Motor neuron (in vitro differentiated cells): ENCODE measurements at regions not wholly inside any gene's neighbourhood (a gene's known extent, or its start where the extent isn't known, plus 50 kb on each side); places are given as distances from the start of the nearest gene placed in this dataset.

Source experiments
- ATAC-seq, 8 experiments: fragments of 200-7000 bp; cut with Tn5 transposase; replicated peaks in 6 of 8; 2 replicates each; pipeline ENCODE4 v1.8.0; 2021; ENCODE audit warnings: mild to moderate bottlenecking in 8 of 8, moderate library complexity in 8 of 8
- H3K27ac ChIP-seq, 2 donors: fragments of 250-450 bp; sonication (Bioruptor Pico); 2 replicates each; pipeline ENCODE4 v1.9.0; 2021; ENCODE audit warnings: antibody characterized with exemption in 2 of 2, mild to moderate bottlenecking in 2 of 2, moderate library complexity in 1 of 2
- H3K4me1 ChIP-seq, 2 donors: fragments of 250-450 bp; sonication (Bioruptor Pico); replicated peaks in 1 of 2; 2 replicates each; pipeline ENCODE4 v1.6.1; 2021; ENCODE audit warnings: antibody characterized with exemption in 2 of 2, mild to moderate bottlenecking in 2 of 2, moderate library complexity in 1 of 2
- H3K4me3 ChIP-seq, 5 donors: fragments of 250-450 bp; sonication (Bioruptor Pico); 2 replicates each; pipeline ENCODE4 v1.9.0; 2021; ENCODE audit warnings: antibody characterized with exemption in 5 of 5, mild to moderate bottlenecking in 5 of 5, moderate library complexity in 4 of 5
- WGBS, 10 experiments: fragments of 450-650 bp; shearing (Covaris generic); methylation state at CpG; one replicate each; pipeline ENCODE4 v1.0.0; 2022; 5-methylcytosine and 5-hydroxymethylcytosine counted together
- in situ Hi-C, 9 experiments: fragments of 400-800 bp; cut with MboI; loops; one replicate each; pipeline ENCODE4 v1.15.0; 2021; ENCODE audit warnings: low sequenced_read_pairs in 9 of 9, low pct_unique_long_range_greater_than_20kb in 2 of 9; ENCODE audit not compliant: unreplicated experiment in 9 of 9

DNA sequence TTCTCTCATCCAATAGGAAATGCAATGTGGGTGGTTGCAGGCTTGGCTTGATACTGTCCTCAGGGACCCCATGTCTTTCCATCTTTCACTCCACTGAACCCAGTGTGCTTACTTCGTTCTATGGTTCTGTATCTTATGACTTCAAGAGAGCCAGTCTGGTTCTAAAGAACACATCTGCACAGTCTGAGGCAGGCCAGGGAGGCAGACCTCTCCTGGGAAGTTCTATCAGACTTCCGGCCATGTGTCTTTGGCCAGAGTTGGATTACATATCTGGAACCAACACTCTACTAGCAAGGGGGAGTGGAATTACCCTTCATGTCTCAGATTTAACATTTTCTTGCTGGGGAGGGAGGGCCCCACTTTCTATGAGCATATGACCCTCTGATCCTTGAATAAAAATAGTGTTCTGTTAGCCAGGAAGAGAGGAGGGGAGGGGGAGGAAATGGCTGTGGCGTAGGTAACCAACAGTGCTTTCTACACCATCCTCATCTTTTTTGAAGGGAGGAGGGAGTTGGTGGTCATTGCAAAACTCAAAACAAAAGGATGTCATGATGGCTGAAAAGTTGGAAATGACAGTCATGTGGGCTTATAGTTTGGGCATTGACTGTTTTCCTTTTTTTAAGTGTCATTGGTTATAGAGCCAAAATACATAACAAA is 370.2 kb downstream of the GATA3 start:
- ATAC-seq: no peak
- in situ Hi-C loops: no loop called here

DNA sequence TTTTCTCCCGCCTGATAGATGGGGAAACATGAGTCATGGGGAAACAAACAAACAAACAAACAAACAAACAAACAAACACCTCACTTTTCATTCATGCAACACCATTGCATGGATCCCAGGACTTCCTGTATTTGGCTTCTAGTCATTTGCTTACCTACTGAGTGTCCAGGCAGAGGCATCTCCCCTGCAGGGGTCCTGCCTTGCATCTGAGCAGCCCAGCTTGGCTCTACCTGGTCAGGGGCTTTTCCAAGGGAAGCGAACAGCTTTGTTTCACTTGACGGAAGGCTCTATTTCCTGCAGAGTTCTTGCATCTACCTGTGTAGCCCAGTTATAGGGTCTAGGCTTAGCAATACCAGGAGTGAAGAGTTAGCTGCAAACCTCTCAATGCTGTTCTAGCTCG is 374.2 kb downstream of the GATA3 start:
- in situ Hi-C loops: no loop called here
- H3K4me3 ChIP-seq: no peak overlapping the region
- H3K4me1 ChIP-seq: no peaks in the 10 kb centered on the region
- no peak for ATAC-seq
- H3K27ac ChIP-seq: no peak overlapping the region
- 6 to 100% (median 59%) methylated on average over 1 to 4 of the region's 4 CpGs; no CpG with 5 or more reads in 2 of the 10 experiments for WGBS, 10 experiments

More for the DNA sequence above, 370.2 kb downstream of the GATA3 start:
- H3K4me3 ChIP-seq: no peak overlapping the region
- H3K4me1 ChIP-seq: no peaks in the 10 kb centered on the region
- WGBS, 10 experiments: 6 to 100% (median 80%) methylated on average over 1 to 3 of the region's 3 CpGs; no CpG with 5 or more reads in 3 of the 10 experiments
- H3K27ac ChIP-seq: no peak overlapping the region

GRCh38 chr10:8430321-8430720 is 375.8 kb downstream of the GATA3 start:
- 0 to 79% (median 50%) methylated on average over 1 to 3 of the region's 3 CpGs; no CpG with 5 or more reads in 5 of the 10 experiments for WGBS, 10 experiments
- Histone ChIP-seq H3K4me3 (no peak overlapping the region), H3K27ac (no peak overlapping the region), H3K4me1 (no peaks in the 10 kb centered on the region)
- in situ Hi-C loops: no loop called here
- ATAC-seq: no peak

- in situ Hi-C loops: no loop called here
- no peak overlapping the region for H3K4me3 ChIP-seq
- WGBS, 10 experiments: 0 to 88% (median 43%) methylated on average over 1 of the region's 1 CpG; no CpG with 5 or more reads in 6 of the 10 experiments
- no peak overlapping the region for H3K27ac ChIP-seq
- no peaks in the 10 kb centered on the region for H3K4me1 ChIP-seq
- ATAC-seq: no peak
Measured at GRCh38 chr10:8431511-8431910, 377.0 kb downstream of the GATA3 start.

- 0 to 96% (median 79%) methylated on average over 1 to 10 of the region's 10 CpGs; no CpG with 5 or more reads in 1 of the 10 experiments for WGBS, 10 experiments
- no peak overlapping the region for H3K27ac ChIP-seq
- in situ Hi-C loops: no loop called here
- no peaks in the 10 kb centered on the region for H3K4me1 ChIP-seq
- no peak for ATAC-seq
- no peak overlapping the region for H3K4me3 ChIP-seq
Measured at GRCh38 chr10:8435186-8436055, 380.9 kb downstream of the GATA3 start.

DNA sequence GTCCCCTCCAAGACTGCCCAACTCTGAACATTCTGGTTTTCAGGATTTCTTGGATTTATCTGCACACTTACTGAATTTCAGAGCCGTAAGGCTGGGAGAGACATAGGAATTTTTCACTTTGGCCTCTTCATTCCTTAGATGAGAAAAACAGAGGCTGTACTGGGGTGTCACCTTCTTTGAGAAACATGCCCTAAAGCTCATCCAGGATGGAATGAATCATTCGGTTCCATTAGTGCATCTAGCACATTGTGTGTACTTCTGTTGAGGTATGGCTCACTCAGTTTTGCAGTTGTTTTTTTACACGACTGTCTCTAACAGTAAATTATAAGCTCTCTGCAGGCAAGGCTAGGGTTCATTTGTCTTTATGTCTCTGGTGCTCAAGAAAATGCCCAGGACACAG is 383.4 kb downstream of the GATA3 start:
- in situ Hi-C loops: no loop called here
- WGBS, 10 experiments: 0 to 100% (median 90%) methylated on average over 1 to 3 of the region's 3 CpGs; no CpG with 5 or more reads in 3 of the 10 experiments

DNA sequence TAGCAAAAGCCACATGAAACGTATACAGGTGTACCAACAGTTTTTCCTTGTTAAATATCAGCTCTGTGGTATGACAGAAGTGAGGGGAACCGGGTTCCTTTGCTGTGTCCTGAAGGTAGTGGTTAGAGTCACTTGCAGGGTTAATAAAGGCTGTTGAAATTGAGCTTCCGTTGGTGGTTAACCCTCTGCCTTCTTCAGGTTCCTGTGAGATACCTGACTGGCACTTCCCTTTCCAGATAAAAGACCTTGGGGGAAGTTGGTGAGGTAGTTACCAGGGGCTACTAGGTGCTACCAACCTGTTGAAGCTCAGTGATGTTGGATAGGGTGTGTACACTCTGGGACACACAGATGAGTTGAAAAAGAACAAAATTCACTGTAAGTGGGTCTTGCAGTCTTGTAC is 384.1 kb downstream of the GATA3 start:
- H3K27ac ChIP-seq: no peak overlapping the region
- H3K4me3 ChIP-seq: no peak overlapping the region
- no peak for ATAC-seq
- no peaks in the 10 kb centered on the region for H3K4me1 ChIP-seq
- WGBS, 10 experiments: 0 to 83% (median 35%) methylated on average over 1 to 3 of the region's 3 CpGs
- in situ Hi-C loops: no loop called here

More for the DNA sequence above, 383.4 kb downstream of the GATA3 start:
- Histone ChIP-seq H3K27ac (no peak overlapping the region), H3K4me1 (no peaks in the 10 kb centered on the region), H3K4me3 (no peak overlapping the region)
- ATAC-seq: no peak

DNA sequence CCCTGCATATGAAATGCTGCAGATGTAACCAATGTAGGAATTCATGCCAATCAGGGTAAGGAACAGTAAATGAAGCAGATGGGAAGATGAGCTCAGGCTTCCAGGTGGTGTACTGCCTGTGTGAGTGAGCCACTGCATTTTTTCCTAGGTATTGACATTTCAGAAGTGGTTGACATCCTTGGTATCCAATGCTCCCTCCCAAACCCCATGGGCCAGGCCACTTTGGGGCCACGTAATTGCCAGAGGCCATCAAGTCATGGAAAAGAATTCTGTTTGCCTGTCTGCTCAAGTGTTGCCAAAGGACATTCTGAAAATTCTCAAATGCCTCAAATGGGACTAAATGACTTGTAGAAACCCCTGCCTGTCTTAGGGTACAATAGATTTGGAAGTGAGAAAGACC is 384.6 kb downstream of the GATA3 start:
- 0 to 80% (median 33%) methylated on average over 1 of the region's 1 CpG; no CpG with 5 or more reads in 4 of the 10 experiments for WGBS, 10 experiments
- in situ Hi-C loops: no loop called here
- ATAC-seq: no peak

DNA sequence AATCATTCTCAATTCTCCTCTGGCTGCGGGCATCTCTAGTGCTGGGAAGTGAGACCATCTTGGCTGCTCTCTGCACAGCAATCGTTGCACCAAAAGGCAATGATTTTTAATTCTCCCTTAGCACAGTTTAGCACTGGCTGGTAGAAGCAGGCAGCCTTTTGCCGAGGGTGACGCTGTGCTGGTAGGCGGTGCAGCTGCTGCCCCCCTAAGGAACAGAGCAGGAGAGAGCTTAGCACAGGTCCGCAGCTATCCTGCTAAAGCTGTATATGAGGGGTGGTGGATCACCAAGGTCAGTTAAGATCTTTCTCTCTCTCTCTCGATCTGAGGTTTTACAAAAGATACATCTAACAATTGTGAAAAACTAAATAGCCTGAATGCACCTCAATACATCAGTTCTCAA is 390.1 kb downstream of the GATA3 start:
- Histone ChIP-seq H3K4me1 (peaks cover 0 to 4% of the 10 kb centered on the region in 2 donors), H3K4me3 (no peak overlapping the region), H3K27ac (no peak overlapping the region)
- peak in 5 of 8 experiments; percentile 89 to 97 (median 95) for ATAC-seq
- in situ Hi-C loops: no loop called here
- WGBS, 10 experiments: 0 to 60% (median 11%) methylated on average over 1 to 6 of the region's 7 CpGs; no CpG with 5 or more reads in 1 of the 10 experiments

More for the DNA sequence above, 384.6 kb downstream of the GATA3 start:
- H3K27ac ChIP-seq: no peak overlapping the region
- H3K4me1 ChIP-seq: no peaks in the 10 kb centered on the region
- H3K4me3 ChIP-seq: no peak overlapping the region

DNA sequence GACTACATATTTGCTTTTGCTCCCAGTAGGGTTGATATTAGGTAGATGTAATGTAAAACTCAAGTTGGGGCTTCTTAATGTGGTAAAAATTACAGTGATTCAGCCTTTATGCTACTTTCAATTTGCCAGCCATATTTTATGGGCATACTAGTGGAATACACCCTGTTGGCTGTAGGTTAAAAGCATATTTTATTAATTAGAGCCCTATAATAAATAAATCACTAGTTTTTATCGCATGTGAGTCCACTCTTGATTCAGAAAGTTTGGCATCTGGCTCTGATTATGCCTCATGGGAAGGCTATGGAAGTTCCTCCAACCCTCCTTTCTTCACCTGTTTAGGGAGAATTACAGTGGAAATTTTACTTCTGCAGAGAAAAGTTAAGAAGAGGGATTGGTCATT is 390.9 kb downstream of the GATA3 start:
- Histone ChIP-seq H3K4me3 (no peak overlapping the region), H3K4me1 (peaks cover 0 to 4% of the 10 kb centered on the region in 2 donors), H3K27ac (no peak overlapping the region)
- in situ Hi-C loops: no loop called here
- 0 to 100% (median 100%) methylated on average over 1 of the region's 1 CpG; no CpG with 5 or more reads in 3 of the 10 experiments for WGBS, 10 experiments
- no peak for ATAC-seq

DNA sequence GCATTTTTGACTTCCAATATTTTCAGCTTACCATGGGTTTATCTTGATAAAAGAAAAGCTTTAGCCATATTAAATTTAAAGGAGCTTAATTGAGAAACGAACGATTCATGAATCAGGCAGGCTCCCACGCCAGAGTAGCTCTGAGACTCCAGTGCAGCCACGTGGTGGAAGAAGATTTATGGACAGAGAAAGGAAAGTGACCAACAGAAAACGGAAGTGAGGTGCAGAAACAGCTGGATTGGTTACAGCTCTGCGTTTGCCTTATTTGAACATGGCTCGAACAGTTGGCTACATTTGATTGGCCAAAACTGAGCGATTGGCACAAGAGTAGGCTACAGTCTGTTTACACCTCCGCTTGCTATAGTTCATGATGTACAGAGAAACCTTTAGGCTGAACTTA is 395.4 kb downstream of the GATA3 start:
- no peak overlapping the region for H3K27ac ChIP-seq
- peaks cover 0 to 4% of the 10 kb centered on the region in 2 donors for H3K4me1 ChIP-seq
- ATAC-seq: no peak
- 8 to 93% (median 75%) methylated on average over 3 to 9 of the region's 9 CpGs for WGBS, 10 experiments
- in situ Hi-C loops: no loop called here
- no peak overlapping the region for H3K4me3 ChIP-seq

GRCh38 chr10:8453587-8453986 is 399.1 kb downstream of the GATA3 start:
- ATAC-seq: no peak
- Histone ChIP-seq H3K27ac (no peak overlapping the region), H3K4me3 (no peak overlapping the region), H3K4me1 (no peaks in the 10 kb centered on the region)
- in situ Hi-C loops: no loop called here
- 0 to 84% (median 57%) methylated on average over 1 to 7 of the region's 7 CpGs for WGBS, 10 experiments

GRCh38 chr10:8454357-8454756 is 399.9 kb downstream of the GATA3 start:
- in situ Hi-C loops: no loop called here
- 0 to 100% (median 84%) methylated on average over 1 to 3 of the region's 3 CpGs; no CpG with 5 or more reads in 1 of the 10 experiments for WGBS, 10 experiments

More at GRCh38 chr10:8454357-8454756, 399.9 kb downstream of the GATA3 start:
- Histone ChIP-seq H3K27ac (no peak overlapping the region), H3K4me1 (no peaks in the 10 kb centered on the region), H3K4me3 (no peak overlapping the region)
- ATAC-seq: no peak
